ENCODE measurements at regions not wholly inside any gene's neighbourhood (a gene's known extent, or its start where the extent isn't known, plus 50 kb on each side); places are given as distances from the start of the nearest gene placed in this dataset.

GRCh38 chr5:68685863-68686262 lies 408.0 kb upstream of the SLC30A5 start:
- no peak for TF ChIP-seq CTCF (IDR thresholded peaks at IDR 0.05)
- no peak for TF ChIP-seq POLR2A (IDR thresholded peaks at IDR 0.05)
